ENCODE measurements at regions not wholly inside any gene's neighbourhood (a gene's known extent, or its start where the extent isn't known, plus 50 kb on each side); places are given as distances from the start of the nearest gene placed in this dataset.

- BruUV-seq (replicated peaks): no TSS peak
- Histone ChIP-seq H3K4me1 (ENCODE audit: control insufficient read depth, extremely low read depth, insufficient read depth, low read length) (peaks cover 6% of the 10 kb centered on the region), H3K9ac (replicated peaks; ENCODE audit: extremely low read depth, insufficient read depth, low read length) (no peak overlapping the region), H3K36me3 (ENCODE audit: control insufficient read depth in 2 of 2, extremely low read depth in 1 of 2, insufficient read depth in 2 of 2, low read length in 2 of 2) (no peaks in the 10 kb centered on the region), H3K27ac (ENCODE audit: insufficient read depth, low read depth, low read length) (no peak overlapping the region), H3K9me3 (replicated peaks; ENCODE audit: control insufficient read depth, insufficient read depth, low read length) (no peaks in the 10 kb centered on the region), H2AFZ (ENCODE audit: low read depth, low read length) (no peak overlapping the region), H4K20me1 (replicated peaks; ENCODE audit: control insufficient read depth, extremely low read depth, insufficient read depth, low read length) (no peaks in the 10 kb centered on the region), H3K27me3 (ENCODE audit: control insufficient read depth in 2 of 2, insufficient read depth in 2 of 2, low read length in 2 of 2) (no peaks in the 10 kb centered on the region), H3K4me2 (ENCODE audit: insufficient read depth, low read length) (no peak overlapping the region), H3K4me3 (replicated peaks in 1 of 3; ENCODE audit: insufficient read depth in 1 of 3, low read depth in 1 of 3, low read length in 3 of 3) (no peak overlapping the region), H3K79me2 (ENCODE audit: control insufficient read depth, insufficient read depth, low read length) (peaks cover 3% of the 10 kb centered on the region), H3K9me1 (replicated peaks; ENCODE audit: control insufficient read depth, extremely low read depth, insufficient read depth, low read length) (no peaks in the 10 kb centered on the region)
- intact Hi-C loops (cut with micrococcal nuclease): no loop called here
- FAIRE-seq (no peak), DNase-seq (ENCODE audit: low read depth, low spot score) (no peak)
- TF ChIP-seq JUN (IDR thresholded peaks at IDR 0.05; ENCODE audit: borderline replicate concordance, insufficient read depth, insufficient read length, low read depth) (no peak), EZH2 (IDR thresholded peaks at IDR 0.05; ENCODE audit: borderline replicate concordance, low read depth, low read length, severe bottlenecking) (no peak)
- dilution Hi-C loops (cut with MboI; ENCODE audit: extremely low pct_ligation_motif_present, low sequenced_read_pairs): no loop called here
- ChIA-PET POLR2A (no interaction called here), CTCF (interaction anchor here (4.2 kb wide), 1 partner anchor 113 kb away, joined by 72 read pairs; no protein-coding TSS in a partner anchor)
These were observed 275.1 kb upstream of the KLF14 start for GRCh38 chr7:131008840-131009711.

DNA sequence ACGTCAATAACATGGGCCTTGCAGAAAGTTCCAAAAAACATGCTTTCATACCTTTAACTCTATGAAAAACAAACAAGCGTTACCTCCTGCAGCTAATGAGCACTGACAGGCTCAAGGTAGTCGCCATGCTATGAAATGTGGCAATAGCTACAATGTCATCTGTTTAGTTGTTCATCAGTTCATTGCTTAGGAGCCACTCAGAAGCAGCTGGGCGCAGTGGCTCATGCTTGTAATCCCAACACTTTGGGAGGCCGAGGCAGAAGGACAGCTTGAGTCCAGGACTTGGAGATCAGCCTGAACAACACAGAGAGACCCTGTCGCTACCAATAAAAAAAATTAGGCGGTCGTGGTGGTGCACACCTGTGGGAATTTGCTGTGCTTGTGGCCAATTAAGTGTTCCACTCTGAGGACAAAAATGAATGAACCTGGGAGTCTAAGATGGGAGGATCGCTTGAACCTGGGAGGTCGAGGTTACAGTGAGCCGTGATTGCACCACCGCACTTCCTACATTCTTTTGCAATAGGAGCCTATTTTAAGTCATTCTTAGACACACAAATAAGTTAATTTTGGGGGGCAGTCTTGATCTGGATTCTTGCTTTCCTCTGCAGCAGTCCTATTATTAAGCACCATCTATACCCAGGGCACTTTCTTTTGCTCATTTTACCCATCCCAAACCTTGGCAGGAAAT, 276.2 kb upstream of the KLF14 start:
- TF ChIP-seq POLR2AphosphoS5 (IDR thresholded peaks at IDR 0.05; ENCODE audit: insufficient read depth, low read depth, low read length) (no peak), MYC (IDR thresholded peaks at IDR 0.05; ENCODE audit: low read depth, low read length) (no peak), FOS (IDR thresholded peaks at IDR 0.05; ENCODE audit: borderline replicate concordance, insufficient read depth, low read length) (no peak)
- TF ChIP-seq, protein P1, sequence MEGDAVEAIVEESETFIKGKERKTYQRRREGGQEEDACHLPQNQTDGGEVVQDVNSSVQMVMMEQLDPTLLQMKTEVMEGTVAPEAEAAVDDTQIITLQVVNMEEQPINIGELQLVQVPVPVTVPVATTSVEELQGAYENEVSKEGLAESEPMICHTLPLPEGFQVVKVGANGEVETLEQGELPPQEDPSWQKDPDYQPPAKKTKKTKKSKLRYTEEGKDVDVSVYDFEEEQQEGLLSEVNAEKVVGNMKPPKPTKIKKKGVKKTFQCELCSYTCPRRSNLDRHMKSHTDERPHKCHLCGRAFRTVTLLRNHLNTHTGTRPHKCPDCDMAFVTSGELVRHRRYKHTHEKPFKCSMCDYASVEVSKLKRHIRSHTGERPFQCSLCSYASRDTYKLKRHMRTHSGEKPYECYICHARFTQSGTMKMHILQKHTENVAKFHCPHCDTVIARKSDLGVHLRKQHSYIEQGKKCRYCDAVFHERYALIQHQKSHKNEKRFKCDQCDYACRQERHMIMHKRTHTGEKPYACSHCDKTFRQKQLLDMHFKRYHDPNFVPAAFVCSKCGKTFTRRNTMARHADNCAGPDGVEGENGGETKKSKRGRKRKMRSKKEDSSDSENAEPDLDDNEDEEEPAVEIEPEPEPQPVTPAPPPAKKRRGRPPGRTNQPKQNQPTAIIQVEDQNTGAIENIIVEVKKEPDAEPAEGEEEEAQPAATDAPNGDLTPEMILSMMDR (IDR thresholded peaks at IDR 0.05; ENCODE audit: extremely low read depth in 1 of 2, insufficient read depth in 1 of 2, low read depth in 1 of 2, low read length in 2 of 2): no peak
- TF ChIP-seq, protein P2, sequence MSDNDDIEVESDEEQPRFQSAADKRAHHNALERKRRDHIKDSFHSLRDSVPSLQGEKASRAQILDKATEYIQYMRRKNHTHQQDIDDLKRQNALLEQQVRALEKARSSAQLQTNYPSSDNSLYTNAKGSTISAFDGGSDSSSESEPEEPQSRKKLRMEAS (IDR thresholded peaks at IDR 0.05; ENCODE audit: insufficient read depth, insufficient read length): no peak
- Histone ChIP-seq H3K27me3 (ENCODE audit: control insufficient read depth in 2 of 2, insufficient read depth in 2 of 2, low read length in 2 of 2) (no peaks in the 10 kb centered on the region), H3K9me1 (replicated peaks; ENCODE audit: control insufficient read depth, extremely low read depth, insufficient read depth, low read length) (no peaks in the 10 kb centered on the region), H3K4me3 (replicated peaks in 1 of 3; ENCODE audit: insufficient read depth in 1 of 3, low read depth in 1 of 3, low read length in 3 of 3) (no peak overlapping the region), H2AFZ (ENCODE audit: low read depth, low read length) (no peak overlapping the region), H3K27ac (ENCODE audit: insufficient read depth, low read depth, low read length) (no peak overlapping the region), H3K4me2 (ENCODE audit: insufficient read depth, low read length) (no peak overlapping the region), H4K20me1 (replicated peaks; ENCODE audit: control insufficient read depth, extremely low read depth, insufficient read depth, low read length) (no peaks in the 10 kb centered on the region), H3K79me2 (ENCODE audit: control insufficient read depth, insufficient read depth, low read length) (peaks cover 3% of the 10 kb centered on the region), H3K36me3 (ENCODE audit: control insufficient read depth in 2 of 2, extremely low read depth in 1 of 2, insufficient read depth in 2 of 2, low read length in 2 of 2) (no peaks in the 10 kb centered on the region), H3K9me3 (replicated peaks; ENCODE audit: control insufficient read depth, insufficient read depth, low read length) (no peaks in the 10 kb centered on the region), H3K4me1 (ENCODE audit: control insufficient read depth, extremely low read depth, insufficient read depth, low read length) (peaks cover 6% of the 10 kb centered on the region), H3K9ac (replicated peaks; ENCODE audit: extremely low read depth, insufficient read depth, low read length) (no peak overlapping the region)
- dilution Hi-C loops (cut with MboI; ENCODE audit: extremely low pct_ligation_motif_present, low sequenced_read_pairs): no loop called here
- ChIA-PET POLR2A (no interaction called here), CTCF (interaction anchor here (4.2 kb wide), 1 partner anchor 114 kb away, joined by 72 read pairs; no protein-coding TSS in a partner anchor)
- DNase-seq (ENCODE audit: low read depth, low spot score) (no peak), FAIRE-seq (no peak)
- intact Hi-C loops (cut with micrococcal nuclease): no loop called here
- no TSS peak for BruUV-seq (replicated peaks)
